ENCODE measurements at regions not wholly inside any gene's neighbourhood (a gene's known extent, or its start where the extent isn't known, plus 50 kb on each side); places are given as distances from the start of the nearest gene placed in this dataset.

DNA sequence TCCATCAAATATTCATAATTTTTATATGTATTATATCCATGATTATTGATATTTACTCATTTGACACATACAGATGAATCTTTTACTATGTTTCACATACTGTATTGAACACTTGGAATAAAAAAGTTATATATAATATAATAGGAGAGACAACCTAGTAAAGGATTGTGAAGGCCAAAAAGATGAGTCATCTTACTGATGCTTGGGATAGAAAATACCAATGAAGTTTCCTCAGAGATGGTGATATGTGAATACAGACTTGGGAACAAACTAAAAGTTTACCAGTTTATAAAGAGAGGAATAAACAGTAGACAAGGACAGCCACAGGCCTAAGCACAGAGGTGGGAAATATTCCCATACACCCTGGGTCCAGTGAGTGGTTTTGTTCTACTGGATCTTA is 743.9 kb upstream of the FLRT2 start:
- DNase-seq = no peak

DNA sequence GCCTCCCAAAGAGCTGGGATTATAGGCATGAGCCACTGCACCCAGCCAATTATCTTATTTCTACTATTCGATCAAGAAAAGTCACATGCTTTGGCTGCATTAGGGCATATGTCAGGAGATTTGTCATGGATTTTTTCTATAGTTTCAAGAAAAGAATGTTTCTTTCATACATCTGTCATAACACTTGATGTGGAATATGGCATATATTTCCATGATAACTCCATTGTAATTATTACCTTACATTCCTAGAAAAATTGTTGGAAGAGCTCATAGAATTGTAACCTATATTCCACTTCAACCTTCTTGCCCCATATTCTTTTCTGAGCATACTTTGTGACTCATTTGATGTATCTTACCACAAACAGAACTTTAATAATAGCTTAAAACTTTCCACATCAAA is 740.9 kb upstream of the FLRT2 start:
- DNase-seq = no peak

DNA sequence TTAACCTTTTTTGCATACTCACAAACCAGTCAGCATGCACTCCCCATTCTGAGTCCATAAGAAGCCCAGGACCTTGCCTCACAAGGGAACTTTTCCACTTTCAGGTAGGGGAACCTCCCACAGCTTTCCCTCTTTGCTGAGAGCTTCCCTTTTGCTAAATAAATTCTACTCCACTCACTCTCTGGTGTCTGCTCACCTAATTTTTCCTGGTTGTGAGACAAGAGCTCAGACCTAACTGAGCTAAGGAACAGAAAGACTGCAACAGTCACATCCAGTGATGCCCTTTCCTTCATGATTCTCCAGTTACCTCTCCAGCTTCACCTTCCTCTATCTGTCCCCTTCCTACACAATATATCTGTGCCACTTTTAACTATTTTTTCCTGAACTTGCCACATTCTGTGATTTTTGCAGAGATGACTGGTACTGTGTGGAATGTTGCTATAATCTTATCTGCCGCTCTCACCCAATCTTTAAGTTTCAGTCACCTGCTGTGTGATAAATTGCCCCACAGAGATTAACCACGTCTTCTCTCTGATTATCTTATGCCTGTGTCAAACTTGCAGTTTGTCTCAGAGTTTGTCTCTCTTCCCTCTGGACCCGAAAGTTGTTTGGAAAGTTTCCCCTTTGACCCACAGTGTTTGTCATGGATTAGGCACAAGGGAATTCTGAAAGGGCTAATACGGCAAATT is 737.1 kb upstream of the FLRT2 start:
- DNase-seq = no peak

DNA sequence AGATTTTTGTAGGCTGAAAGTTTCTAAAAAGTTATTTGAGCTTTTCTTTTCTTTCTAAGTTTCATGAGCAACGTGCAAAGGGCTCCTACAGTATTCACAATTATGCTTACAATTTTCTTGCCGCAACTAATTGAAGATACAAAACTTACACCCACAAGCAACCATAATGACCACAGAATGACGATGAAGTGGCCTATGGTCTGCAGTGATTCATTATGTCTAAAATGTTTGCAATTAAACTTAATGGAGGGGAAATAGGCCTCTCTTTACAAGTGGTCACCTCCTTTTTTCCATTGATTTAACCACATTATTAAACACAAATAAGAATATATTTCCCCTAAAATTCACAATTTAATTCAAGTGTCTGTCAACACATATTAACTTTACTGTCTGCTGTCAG is 732.6 kb upstream of the FLRT2 start:
- peak; percentile 23 for DNase-seq

DNA sequence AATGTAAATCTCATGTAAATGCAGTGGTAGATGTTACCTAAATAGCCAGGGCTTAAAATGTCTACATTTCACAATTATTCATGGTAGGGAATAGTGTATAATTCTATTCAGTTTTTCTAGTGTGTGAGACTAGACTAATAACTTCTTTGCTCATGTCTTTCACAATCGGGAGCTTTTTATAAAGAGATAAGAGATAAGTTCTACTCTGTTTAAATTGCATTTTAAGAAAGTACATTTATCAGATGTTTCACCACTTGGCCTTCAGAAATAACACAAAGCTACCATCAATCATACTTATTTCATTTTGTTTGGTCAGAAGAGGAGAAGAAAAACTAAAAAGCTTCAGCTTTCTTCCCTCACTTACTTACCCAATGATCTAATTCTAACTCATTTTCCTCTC is 725.5 kb upstream of the FLRT2 start:
- DNase-seq = no peak

DNA sequence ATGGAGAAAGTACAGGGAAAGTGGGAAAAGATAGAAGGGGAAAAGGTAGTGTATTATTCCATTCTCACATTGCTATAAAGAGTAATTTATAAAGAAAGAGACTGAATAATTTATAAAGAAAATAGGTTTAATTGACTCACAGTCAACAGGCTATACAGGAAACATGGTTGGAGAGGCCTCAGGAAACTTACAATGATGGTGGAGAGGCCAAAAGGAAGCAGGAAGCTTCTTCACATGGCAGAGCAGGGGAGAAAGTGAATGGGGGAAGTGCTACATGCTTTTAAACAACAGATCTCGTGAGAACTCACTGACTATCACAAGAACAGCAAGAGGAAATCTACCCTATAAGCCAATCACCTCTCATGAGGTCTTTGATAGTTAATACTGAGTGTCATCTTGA is 725.0 kb upstream of the FLRT2 start:
- DNase-seq = no peak

DNA sequence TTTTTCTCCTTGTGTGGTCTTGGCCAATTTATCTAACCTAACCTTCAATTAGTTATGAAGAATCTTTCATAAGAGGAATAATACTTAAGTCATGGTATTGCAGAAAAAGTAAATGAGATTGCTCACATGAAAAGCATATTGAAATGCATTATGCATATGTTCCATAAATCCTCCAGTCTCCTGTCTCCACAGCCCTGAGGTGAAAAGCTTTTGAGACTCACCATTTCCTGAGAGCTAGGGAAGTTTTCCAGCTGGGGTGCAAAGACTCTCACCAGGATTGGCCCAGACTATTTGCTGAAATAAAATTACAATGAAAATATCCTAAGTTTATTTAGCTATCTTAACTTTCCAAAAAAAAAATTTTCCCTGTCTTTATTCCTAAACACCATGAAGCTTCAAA is 723.8 kb upstream of the FLRT2 start:
- no peak for DNase-seq

DNA sequence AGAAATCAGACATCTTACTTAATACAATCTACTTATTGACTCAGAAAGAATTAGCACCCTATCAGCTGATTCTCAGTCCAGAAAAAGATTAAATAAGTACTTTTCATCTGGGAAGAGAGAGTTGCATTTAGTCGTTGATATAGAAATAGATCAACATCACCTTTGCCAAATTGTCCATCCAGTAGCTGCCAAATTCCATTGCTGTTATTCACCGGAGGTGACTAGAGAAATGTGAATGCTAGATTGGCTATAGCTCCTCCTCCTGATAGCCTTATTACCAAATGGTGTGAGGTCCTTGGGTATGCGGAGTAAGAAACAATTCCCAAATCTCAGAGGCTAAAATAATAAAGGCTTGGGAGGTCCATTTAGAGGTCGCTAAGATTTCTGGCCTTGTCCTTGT is 723.3 kb upstream of the FLRT2 start:
- DNase-seq = no peak

DNA sequence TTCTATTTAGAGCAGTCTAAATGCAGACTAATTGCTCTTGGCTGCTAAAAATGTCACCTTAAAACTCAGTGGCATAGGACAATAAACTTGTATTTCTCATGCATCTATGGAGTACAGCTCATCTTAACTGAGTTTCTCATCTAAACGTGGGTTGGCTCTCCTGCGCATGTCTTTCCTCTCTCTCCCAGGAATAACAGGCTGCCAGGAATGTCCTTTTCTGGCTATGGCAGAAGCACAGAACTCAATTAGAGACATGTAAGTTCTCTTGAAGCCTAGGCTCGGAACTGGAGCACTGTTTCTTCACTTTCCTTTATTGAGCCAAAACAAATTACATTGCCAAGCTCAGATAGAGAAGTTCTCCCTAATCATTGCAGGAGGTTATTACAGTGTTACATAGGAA is 722.3 kb upstream of the FLRT2 start:
- no peak for DNase-seq

DNA sequence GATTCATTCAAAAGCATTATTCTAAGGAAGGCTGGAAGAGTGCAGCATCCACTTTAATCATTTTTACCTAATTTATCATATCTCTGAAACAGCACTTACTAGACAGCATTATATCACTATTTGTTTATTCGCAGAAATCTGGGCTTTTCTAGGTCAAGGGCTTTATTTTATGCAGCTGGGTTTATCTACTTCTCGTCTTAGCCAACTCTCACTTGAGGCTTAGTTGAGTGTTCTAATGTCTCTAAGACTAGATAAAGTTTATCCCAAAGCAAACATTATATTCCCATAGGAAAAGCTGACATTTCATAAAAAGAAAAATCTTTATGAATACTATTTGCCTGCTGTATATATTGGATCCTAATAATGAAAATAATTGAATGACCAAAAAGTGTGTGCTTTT is 720.8 kb upstream of the FLRT2 start:
- DNase-seq = no peak

DNA sequence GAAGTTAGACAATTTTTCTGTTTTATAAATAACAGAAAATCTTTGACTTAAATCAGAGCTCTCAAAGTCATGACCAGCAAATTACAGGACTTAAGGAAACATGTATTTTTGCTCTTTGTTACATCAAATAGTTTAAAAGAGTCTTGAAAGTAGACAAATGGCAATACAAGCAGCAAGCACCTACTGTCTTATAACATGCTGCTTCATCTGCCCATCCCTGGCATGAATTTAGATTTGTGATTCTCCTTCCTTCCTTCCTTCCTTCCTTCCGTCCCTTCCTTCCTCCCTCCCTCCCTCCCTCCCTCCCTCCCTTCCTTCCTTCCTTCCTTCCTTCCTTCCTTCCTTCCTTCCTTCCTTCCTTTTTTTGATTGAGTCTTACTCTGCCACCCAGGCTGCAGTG is 715.6 kb upstream of the FLRT2 start:
- DNase-seq = no peak

DNA sequence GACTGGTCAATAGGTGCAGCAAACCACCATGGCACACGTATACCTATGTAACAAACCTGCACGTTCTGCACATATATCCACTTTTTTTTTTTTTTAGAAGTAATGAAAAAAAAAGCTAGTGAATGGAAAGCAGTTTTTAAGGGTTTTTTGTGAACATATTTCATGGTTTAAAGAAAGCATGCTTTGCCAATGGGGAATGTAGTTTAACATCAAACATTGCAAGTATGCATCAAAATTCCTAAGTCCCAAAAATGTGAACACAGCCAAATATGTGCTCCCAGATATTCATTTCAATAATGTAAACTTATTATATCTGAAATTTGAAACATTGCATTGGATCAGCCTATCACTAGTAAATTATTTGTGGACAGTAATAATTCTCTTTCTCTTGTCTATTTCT is 710.4 kb upstream of the FLRT2 start:
- no peak for DNase-seq

DNA sequence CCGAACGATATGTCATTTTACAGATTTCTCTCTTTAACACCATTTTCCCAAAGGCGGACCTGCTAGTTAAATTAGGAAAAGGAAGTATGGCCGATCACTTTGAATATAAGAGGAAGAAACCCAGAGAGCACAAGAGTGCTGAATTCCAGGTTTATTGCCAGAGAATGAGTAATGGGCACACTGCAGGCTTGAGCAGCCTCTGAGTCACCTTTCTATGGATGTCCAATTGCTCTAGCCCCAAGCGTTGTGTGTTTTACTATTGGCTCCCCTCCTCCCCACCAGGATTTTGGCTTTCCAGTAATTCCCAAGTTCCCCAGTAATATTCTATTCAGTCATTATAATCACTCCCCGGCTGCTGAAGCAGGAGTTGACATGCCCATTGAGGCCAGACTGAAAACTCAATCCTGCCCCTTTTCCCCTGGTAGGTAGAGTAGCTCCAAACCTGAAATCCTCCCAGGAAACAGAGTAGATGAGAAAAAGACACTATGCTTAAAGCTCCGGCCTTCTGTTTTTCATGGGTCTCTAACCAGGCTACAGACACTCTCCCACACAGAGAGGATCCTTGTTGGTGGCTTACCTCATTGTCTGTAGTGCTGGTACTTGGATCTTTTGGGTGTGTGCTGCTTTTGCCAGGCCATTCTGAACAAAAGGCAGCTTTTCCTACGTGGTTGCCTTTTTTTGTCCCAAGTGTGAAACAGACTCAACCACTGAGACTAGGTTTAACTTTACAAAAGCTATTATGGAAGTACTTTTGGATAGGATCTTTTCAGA is 704.3 kb upstream of the FLRT2 start:
- no peak for DNase-seq

DNA sequence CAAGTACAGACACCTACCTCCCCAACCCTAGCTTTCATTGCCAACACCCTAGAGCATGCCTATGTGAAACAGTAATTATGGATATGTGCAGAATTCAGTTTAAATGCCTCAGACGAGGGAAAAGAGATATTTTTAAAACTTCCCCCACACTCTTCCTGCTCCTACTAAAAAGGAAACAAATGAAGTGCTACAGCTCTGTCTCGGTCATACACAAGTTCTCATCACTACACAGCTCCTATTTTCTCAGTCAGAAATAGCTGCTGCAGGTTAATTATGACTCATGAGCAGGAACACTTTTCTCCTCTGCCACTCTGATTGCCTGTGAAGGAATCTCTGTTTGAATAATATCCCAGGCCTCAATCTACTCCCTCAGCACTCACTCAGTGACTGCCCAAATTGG is 703.6 kb upstream of the FLRT2 start:
- DNase-seq = no peak

DNA sequence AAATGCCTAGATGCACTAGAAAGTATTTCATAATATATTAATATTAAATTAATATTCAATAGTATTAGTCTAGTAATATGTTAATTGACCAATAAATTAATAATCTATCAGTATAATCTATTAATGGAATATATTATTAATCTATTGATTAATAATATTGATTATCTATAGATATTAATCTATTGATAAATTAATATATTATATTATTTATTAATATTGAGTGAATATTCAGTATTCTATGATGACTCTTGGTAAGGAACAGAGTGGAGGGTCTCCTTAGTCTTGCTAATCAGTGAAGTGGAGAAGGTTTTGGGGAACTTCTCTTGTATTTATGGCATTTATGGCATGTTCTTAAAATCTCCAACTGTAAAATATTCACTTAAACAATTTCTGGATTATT is 679.3 kb upstream of the FLRT2 start:
- no peak for DNase-seq

DNA sequence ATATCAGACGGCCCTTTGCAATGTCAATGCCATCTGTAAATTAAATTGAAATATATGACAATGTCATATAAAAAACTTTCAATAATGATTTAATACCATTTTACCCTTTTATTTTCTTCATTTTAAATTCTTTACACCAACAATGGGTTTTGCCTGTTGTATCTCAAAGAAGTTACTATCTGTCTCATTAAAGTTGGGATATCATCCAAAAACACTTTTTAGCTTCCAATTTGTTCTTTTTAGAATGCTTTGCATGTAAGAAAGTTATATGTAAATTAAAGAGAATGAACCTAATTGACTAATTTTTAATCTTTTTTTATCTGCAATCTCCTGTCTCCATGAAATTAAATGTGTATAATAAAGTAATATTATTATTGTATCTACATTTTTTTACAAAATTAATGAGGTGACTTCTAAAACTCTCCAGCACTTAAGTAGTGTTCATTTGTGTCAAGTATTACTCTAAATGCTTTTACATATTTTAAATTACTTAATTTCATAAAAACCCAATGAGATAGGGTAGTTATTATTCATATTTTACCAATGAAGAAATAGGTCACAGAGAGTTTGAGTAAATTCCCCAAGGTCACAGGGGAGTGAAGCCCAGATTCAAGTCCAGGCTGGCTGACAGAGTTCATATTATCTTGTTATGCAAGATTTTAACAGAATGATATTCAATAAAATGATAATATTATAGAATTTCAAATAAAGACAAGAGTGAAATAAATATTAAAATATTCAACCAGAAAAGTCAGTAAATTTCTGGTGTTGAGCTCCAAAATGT is 673.0 kb upstream of the FLRT2 start:
- no peak for DNase-seq

DNA sequence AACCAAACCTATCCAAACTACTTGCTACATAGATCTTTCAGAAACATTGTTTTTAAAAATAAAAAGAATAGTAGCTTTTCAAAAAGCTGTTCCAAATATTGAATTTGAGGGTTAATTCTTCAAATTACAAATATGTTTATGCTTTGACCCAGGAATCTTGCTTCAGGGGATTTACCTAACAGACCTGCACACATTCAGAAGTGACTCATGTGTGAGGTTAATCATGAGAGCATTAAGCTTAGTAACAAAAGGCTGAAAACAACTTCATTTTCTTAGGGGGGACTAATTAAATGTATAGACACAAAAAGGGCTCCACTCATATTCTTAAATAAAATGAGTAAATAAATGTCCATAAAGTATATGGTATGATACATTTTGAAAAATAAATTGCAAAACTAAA is 672.4 kb upstream of the FLRT2 start:
- no peak for DNase-seq

DNA sequence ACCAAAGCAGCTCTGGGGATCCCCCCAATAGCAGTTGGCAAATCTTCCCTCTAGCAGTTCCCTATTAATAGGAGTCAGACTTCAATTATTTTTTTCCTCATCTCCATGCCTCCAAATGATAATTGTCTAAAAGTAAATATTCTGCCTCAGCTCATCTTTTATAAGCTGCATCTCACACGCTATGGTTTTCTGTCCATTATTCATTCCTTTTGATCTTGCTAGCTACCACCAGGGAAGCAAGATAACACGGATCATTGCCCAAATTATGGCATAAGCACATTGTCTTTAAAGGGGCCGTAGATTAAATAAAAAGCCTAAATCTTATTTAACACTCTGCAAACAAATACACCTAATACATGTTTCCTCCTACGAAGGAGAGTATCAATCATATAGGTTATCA is 670.8 kb upstream of the FLRT2 start:
- DNase-seq = no peak

DNA sequence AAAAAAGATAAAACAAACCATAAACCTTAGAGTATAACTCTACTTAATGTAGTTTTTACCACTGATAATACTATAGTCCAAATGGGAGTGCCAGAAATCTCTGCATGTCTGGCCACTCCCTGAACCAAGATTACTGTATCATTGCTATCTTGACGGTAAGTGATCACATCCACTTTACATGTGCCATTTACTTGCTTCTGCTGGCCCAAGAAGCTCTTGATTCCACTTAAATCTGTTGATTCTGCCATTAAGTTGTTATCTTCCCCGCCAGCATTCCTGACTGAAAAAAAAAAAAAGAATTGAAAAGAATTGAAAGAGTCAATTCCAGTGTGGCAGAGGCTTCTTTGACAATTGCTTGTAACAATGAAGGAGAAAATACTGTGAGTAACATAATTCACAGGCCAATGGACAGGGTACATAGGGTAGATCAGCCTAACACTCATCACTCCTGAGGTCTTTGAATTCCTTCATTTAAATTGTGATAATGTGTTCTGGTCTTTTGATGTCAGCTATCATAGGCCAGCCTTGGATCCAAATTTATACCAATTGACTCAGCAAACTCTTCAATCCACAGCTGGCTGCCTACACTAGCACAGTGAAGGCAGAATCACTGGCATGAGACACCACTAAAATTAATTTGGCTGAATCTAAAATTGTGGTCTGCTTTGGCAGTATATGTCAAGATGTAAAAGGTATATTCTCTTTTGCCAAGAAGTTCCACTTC is 665.2 kb upstream of the FLRT2 start:
- no peak for DNase-seq

DNA sequence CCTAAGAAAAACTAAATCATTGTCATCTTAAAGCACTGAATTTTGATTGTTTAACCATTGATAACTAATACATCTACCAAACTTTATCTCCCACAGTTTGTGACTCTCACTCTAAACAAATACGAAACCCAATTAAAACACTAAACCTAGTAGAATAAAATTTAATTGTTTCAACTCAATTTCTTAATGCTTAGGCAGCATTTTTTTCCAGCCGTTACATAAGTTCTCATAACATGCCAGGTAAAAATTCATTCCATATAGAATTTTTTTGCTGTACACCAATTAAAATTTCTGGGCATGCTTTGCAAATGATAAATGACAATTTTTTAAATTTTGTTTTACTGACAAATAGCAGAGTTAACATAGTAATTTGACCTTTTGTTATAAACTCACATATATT is 658.2 kb upstream of the FLRT2 start:
- DNase-seq = no peak

DNA sequence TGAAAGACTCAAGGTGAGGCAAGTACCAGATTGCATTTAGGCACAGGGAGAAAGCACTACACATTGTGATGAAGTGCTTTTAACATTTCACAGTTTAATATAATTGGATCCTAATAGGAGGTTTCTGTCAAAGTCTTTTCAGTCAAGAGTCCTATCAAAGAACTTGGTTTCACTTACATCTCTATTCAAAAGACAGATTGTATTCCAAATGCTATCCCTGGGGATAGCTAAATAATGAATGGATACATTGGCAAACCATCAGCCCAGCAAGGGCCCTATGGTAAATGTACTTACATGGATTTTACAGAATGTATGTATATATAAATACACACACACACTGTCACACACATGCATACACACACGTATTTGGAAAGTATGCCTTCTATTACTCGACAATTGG is 655.5 kb upstream of the FLRT2 start:
- no peak for DNase-seq

DNA sequence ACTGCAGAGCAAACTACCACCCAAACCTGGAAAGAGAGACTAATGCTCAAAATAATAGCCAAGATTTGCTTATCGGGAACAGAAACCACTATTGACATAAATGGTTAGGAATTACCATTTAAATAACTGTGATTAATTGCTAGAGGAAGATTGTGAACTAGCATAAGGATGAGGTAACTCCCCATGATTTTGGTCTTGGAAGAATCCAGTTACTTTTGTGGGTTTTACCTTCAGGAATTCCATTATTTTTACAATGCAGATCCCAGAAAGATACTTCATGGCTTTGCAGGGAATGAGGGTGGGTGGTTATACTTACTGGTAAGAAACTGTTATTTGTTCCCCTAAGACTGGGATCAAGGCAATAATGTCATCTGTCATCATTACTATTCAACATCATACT is 652.9 kb upstream of the FLRT2 start:
- DNase-seq = no peak

DNA sequence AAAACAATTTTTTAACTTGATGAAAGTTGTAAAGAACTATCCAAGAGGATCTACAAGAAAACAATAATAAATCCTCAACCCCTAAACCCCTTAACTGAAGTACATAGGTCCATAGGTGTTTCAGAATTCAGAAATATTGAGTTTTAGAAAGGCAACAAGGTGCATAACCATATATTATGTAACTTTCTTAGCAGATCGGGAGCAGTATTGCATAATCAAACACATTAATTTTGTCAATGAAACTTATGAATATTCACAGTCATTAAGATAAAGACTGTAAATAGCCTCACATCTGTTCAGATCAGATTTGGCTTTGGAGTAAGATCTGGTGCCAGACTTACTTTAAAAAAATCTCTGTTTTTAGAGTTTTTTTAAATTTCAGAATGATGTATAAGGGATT is 647.1 kb upstream of the FLRT2 start:
- DNase-seq = no peak

Measured in renal pelvis (tissue), 1 donor.